Transverse colon (tissue), 4 donors: ENCODE measurements at regions not wholly inside any gene's neighbourhood (a gene's known extent, or its start where the extent isn't known, plus 50 kb on each side); places are given as distances from the start of the nearest gene placed in this dataset.

Experiments
- DNase-seq: peaks from one replicate; pipeline ENCODE4 v3.0.0-alpha.2; 2019
- H3K27ac ChIP-seq, 4 donors: fragments of 200-600 bp; sonication (generic); 2 replicates each; pipeline ENCODE4 v1.5.1; 2016 to 2018; ENCODE audit warnings: inconsistent platforms in 4 of 4
- H3K27me3 ChIP-seq: fragments of 200-600 bp; sonication (generic); 2 replicates; pipeline ENCODE4 v1.5.1; 2017; ENCODE audit warnings: inconsistent platforms
- H3K36me3 ChIP-seq, 4 donors: fragments of 200-600 bp; sonication (generic); 2 replicates each; pipeline ENCODE4 v1.5.1; 2017 to 2019; ENCODE audit warnings: inconsistent platforms in 4 of 4
- H3K4me1 ChIP-seq, 4 donors: fragments of 200-600 bp; sonication (generic); 2 replicates each; pipeline ENCODE4 v1.5.1; 2017 to 2020; ENCODE audit warnings: inconsistent platforms in 4 of 4
- H3K4me3 ChIP-seq, 4 donors: fragments of 200-600 bp; sonication (generic); 1 replicate in 1 of 4; 2 replicates in 3 of 4; pipeline versions ENCODE4 v1.5.1 to v1.6.1; 2017 to 2019; ENCODE audit warnings: inconsistent platforms in 4 of 4
- H3K9me3 ChIP-seq, 2 donors: fragments of 200-600 bp; sonication (generic); 2 replicates each; pipeline ENCODE4 v1.5.1; 2017 to 2019; ENCODE audit warnings: inconsistent platforms in 2 of 2
- CTCF ChIP-seq, 5 experiments: fragments of 200-600 bp in 3 of 5; fragments of 450-650 bp in 2 of 5; sonication (generic) in 3 of 5; IDR thresholded peaks; 1 replicate in 2 of 5; 2 replicates in 3 of 5; pipeline ENCODE4 v1.5.1; 2016 to 2017; ENCODE audit warnings: antibody characterized with exemption in 5 of 5, inconsistent platforms in 3 of 5, mild to moderate bottlenecking in 2 of 5, moderate library complexity in 1 of 5
- EP300 ChIP-seq: sonication (generic); formaldehyde crosslinking; IDR thresholded peaks from one replicate; pipeline ENCODE4 v1.6.1; 2017; ENCODE audit warnings: antibody characterized with exemption, low read depth
- POLR2A ChIP-seq: fragments of 450-650 bp; IDR thresholded peaks from one replicate; pipeline ENCODE4 v1.6.1; 2016; ENCODE audit warnings: antibody characterized with exemption, mild to moderate bottlenecking, moderate library complexity
- POLR2AphosphoS5 ChIP-seq, 3 donors: sonication (generic); formaldehyde crosslinking; IDR thresholded peaks; one replicate each; pipeline ENCODE4 v1.6.1; 2016; ENCODE audit warnings: antibody characterized with exemption in 3 of 3
- WGBS, 2 donors: methylation state at CpG; one replicate each; pipeline ENCODE4 v1.1.5; 2018; ENCODE audit warnings: low coverage in 1 of 2; 5-methylcytosine and 5-hydroxymethylcytosine counted together
- in situ Hi-C, 4 donors: fragments of 200-750 bp; cut with MboI; loops; one replicate each; pipeline versions ENCODE4 v1.15.0 to v1.15.1; 2017; ENCODE audit warnings: low sequenced_read_pairs in 3 of 4, low pct_ligation_motif_present in 1 of 4, low pct_unique_long_range_greater_than_20kb in 1 of 4
- intact Hi-C: fragments of 100-400 bp; cut with DNase I; formaldehyde crosslinking; loops from one replicate; pipeline ENCODE4 v1.15.1; 2023; ENCODE audit warnings: low total_unique reads

DNA sequence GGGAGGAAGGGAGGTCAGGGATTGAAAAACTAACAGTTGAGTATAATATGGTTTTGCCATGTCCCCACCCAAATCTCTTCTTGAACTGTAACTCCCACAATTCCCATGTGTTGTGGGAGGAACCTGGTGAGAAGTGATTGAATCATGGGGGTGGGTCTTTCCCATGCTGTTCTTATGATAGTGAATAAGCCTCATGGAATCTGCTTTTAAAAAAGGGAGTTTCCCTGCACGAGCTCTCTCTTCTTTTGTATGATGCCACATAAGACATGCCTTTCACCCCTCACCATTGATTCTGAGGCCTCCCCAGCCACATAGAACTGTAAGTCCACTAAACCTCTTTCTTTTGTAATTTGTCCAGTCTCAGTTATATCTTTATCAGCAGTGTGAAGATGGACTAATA lies 833.4 kb upstream of the MAP3K7 start:
- no peaks in the 10 kb centered on the region for H3K9me3 ChIP-seq
- intact Hi-C loops (no loop called here), in situ Hi-C loops (no loop called here)
- H3K36me3 ChIP-seq = no peaks in the 10 kb centered on the region
- H3K4me1 ChIP-seq = no peaks in the 10 kb centered on the region
- no peak overlapping the region for H3K4me3 ChIP-seq
- 58% methylated on average over 1 of the region's 1 CpG; no CpG with 5 or more reads in 1 of the 2 donors for WGBS, 2 donors
- TF ChIP-seq POLR2A (no peak), POLR2AphosphoS5 (IDR thresholded peaks at IDR 0.05) (no peak), EP300 (no peak)
- DNase-seq = no peak
- H3K27me3 ChIP-seq = no peaks in the 10 kb centered on the region
- H3K27ac ChIP-seq = no peak overlapping the region

GRCh38 chr6:91415031-91415605 lies 828.2 kb upstream of the MAP3K7 start:
- Histone ChIP-seq H3K36me3 (no peaks in the 10 kb centered on the region), H3K27ac (no peak overlapping the region), H3K9me3 (no peaks in the 10 kb centered on the region), H3K4me3 (no peak overlapping the region), H3K4me1 (no peaks in the 10 kb centered on the region), H3K27me3 (no peaks in the 10 kb centered on the region)
- no peak for TF ChIP-seq EP300
- 64 to 70% methylated on average over 4 of the region's 4 CpGs for WGBS, 2 donors
- intact Hi-C loops (no loop called here), in situ Hi-C loops (no loop called here)
- no peak for DNase-seq

- Histone ChIP-seq H3K27me3 (no peaks in the 10 kb centered on the region), H3K4me1 (no peaks in the 10 kb centered on the region), H3K27ac (no peak overlapping the region), H3K9me3 (no peaks in the 10 kb centered on the region), H3K4me3 (no peak overlapping the region), H3K36me3 (no peaks in the 10 kb centered on the region)
- intact Hi-C loops (no loop called here), in situ Hi-C loops (no loop called here)
- 58 to 64% methylated on average over 3 of the region's 3 CpGs for WGBS, 2 donors
- TF ChIP-seq EP300 (no peak), POLR2AphosphoS5 (IDR thresholded peaks at IDR 0.05) (no peak), POLR2A (no peak), CTCF (IDR thresholded peaks at IDR 0.05) (no peak)
- DNase-seq = no peak
These were observed 825.7 kb upstream of the MAP3K7 start for GRCh38 chr6:91412532-91412931.

- DNase-seq = no peak
- H3K4me1 ChIP-seq = no peaks in the 10 kb centered on the region
- no peaks in the 10 kb centered on the region for H3K36me3 ChIP-seq
- H3K9me3 ChIP-seq = no peaks in the 10 kb centered on the region
- no peaks in the 10 kb centered on the region for H3K27me3 ChIP-seq
- no peak overlapping the region for H3K27ac ChIP-seq
- intact Hi-C loops (no loop called here), in situ Hi-C loops (no loop called here)
- 81 to 87% methylated on average over 3 of the region's 3 CpGs for WGBS, 2 donors
- H3K4me3 ChIP-seq = no peak overlapping the region
- TF ChIP-seq POLR2A = no peak
- TF ChIP-seq EP300 = no peak
- no peak for TF ChIP-seq POLR2AphosphoS5 (IDR thresholded peaks at IDR 0.05)
- no peak for TF ChIP-seq CTCF (IDR thresholded peaks at IDR 0.05)
These were observed 820.8 kb upstream of the MAP3K7 start for GRCh38 chr6:91407706-91408105.

- no peaks in the 10 kb centered on the region for H3K9me3 ChIP-seq
- DNase-seq = no peak
- TF ChIP-seq EP300 = no peak
- intact Hi-C loops = no loop called here
- in situ Hi-C loops = no loop called here
- no peaks in the 10 kb centered on the region for H3K4me1 ChIP-seq
- no peak overlapping the region for H3K4me3 ChIP-seq
- no peaks in the 10 kb centered on the region for H3K36me3 ChIP-seq
- no peak overlapping the region for H3K27ac ChIP-seq
- no peaks in the 10 kb centered on the region for H3K27me3 ChIP-seq
These were observed 806.1 kb upstream of the MAP3K7 start for GRCh38 chr6:91392951-91393350.
